Upper lobe of left lung (tissue), 6 donors: ENCODE measurements at regions not wholly inside any gene's neighbourhood (a gene's known extent, or its start where the extent isn't known, plus 50 kb on each side); places are given as distances from the start of the nearest gene placed in this dataset.

ENCODE experiments used
- ATAC-seq, 2 donors: fragments of 200-7000 bp; cut with Tn5 transposase; one replicate each; pipeline ENCODE4 v1.9.1; 2022; ENCODE audit warnings: mild to moderate bottlenecking in 2 of 2, moderate library complexity in 2 of 2; ENCODE audit not compliant: low FRiP score in 2 of 2
- DNase-seq, 2 donors: peaks; one replicate each; pipeline ENCODE4 v3.0.0-alpha.2; 2019 to 2020
- H3K27ac ChIP-seq, 4 donors: fragments of 200-600 bp; sonication (generic); one replicate each; pipeline ENCODE4 v1.5.1; 2016 to 2019
- H3K27me3 ChIP-seq, 4 donors: fragments of 200-600 bp; sonication (generic); one replicate each; pipeline ENCODE4 v1.5.1; 2017 to 2019
- H3K36me3 ChIP-seq, 4 donors: fragments of 200-600 bp; sonication (generic); one replicate each; pipeline ENCODE4 v1.5.1; 2016 to 2019
- H3K4me1 ChIP-seq, 4 donors: fragments of 200-600 bp; sonication (generic); one replicate each; pipeline ENCODE4 v1.5.1; 2018 to 2019
- H3K4me3 ChIP-seq, 4 donors: fragments of 200-600 bp; sonication (generic); one replicate each; pipeline ENCODE4 v1.5.1; 2017 to 2019; ENCODE audit warnings: mild to moderate bottlenecking in 2 of 4, moderate library complexity in 1 of 4
- H3K9me3 ChIP-seq, 4 donors: fragments of 200-600 bp; sonication (generic); one replicate each; pipeline ENCODE4 v1.5.1; 2018 to 2019
- EP300 ChIP-seq, 4 donors: sonication (generic); formaldehyde crosslinking; IDR thresholded peaks; one replicate each; pipeline ENCODE4 v1.5.1; 2017; ENCODE audit warnings: antibody characterized with exemption in 4 of 4, control low read depth in 2 of 4
- POLR2A ChIP-seq, 4 donors: fragments of 450-650 bp; IDR thresholded peaks; one replicate each; pipeline ENCODE4 v1.5.1; 2016 to 2017; ENCODE audit warnings: antibody characterized with exemption in 4 of 4, mild to moderate bottlenecking in 2 of 4
- POLR2AphosphoS5 ChIP-seq, 2 donors: sonication (generic); formaldehyde crosslinking; IDR thresholded peaks; one replicate each; pipeline ENCODE4 v1.5.1; 2017; ENCODE audit warnings: antibody characterized with exemption in 2 of 2
- WGBS, 2 donors: methylation state at CpG; one replicate each; pipeline ENCODE4 v1.1.5; 2017 to 2018; 5-methylcytosine and 5-hydroxymethylcytosine counted together
- TF ChIP-seq, protein P1 (sequence below), 6 experiments: fragments of 450-650 bp in 4 of 6; fragments of 200-600 bp in 2 of 6; sonication (generic) in 2 of 6; IDR thresholded peaks; one replicate each; pipeline ENCODE4 v1.5.1; 2016 to 2019; ENCODE audit warnings: antibody characterized with exemption in 6 of 6
- donor health status: DM: no; HTN: no; CAD: no; lungs with moderate emphysema.
- donor health status: DM: no; HTN: yes; CAD: no; lungs with severe emphysema.

- Histone ChIP-seq H3K27me3 (no peaks in the 10 kb centered on the region), H3K9me3 (no peaks in the 10 kb centered on the region), H3K27ac (no peak overlapping the region), H3K36me3 (no peaks in the 10 kb centered on the region), H3K4me3 (no peak overlapping the region), H3K4me1 (no peaks in the 10 kb centered on the region)
- 96 to 97% methylated on average over 6 of the region's 6 CpGs for WGBS, 2 donors
- ATAC-seq (no peak), DNase-seq (no peak)
- TF ChIP-seq POLR2A (IDR thresholded peaks at IDR 0.05) (no peak), POLR2AphosphoS5 (IDR thresholded peaks at IDR 0.05) (no peak), EP300 (IDR thresholded peaks at IDR 0.05) (no peak)
- TF ChIP-seq, protein P1, sequence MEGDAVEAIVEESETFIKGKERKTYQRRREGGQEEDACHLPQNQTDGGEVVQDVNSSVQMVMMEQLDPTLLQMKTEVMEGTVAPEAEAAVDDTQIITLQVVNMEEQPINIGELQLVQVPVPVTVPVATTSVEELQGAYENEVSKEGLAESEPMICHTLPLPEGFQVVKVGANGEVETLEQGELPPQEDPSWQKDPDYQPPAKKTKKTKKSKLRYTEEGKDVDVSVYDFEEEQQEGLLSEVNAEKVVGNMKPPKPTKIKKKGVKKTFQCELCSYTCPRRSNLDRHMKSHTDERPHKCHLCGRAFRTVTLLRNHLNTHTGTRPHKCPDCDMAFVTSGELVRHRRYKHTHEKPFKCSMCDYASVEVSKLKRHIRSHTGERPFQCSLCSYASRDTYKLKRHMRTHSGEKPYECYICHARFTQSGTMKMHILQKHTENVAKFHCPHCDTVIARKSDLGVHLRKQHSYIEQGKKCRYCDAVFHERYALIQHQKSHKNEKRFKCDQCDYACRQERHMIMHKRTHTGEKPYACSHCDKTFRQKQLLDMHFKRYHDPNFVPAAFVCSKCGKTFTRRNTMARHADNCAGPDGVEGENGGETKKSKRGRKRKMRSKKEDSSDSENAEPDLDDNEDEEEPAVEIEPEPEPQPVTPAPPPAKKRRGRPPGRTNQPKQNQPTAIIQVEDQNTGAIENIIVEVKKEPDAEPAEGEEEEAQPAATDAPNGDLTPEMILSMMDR (IDR thresholded peaks at IDR 0.05): no peak
Measured at GRCh38 chr5:17360879-17361278, 137.2 kb upstream of the TAF11L2 start.

DNA sequence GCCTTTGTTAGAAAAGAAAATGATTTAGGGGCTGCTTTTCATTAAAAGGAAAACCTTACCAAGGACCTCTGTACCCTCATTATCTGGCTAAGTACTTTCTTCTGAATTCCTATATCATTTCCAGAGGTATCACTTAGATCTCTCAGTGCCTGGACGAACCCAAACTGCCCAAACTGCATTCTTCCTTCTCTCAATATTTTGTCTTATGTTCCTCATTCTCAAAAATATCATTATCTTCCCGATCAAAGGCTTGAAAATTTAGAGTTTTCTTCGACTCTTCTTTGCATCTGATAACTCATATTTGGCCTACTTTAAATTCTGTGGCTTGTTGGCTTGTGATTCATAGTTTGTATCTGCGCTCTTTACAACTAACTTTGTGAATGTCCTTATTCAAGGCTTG, 136.7 kb upstream of the TAF11L2 start:
- Histone ChIP-seq H3K27ac (no peak overlapping the region), H3K27me3 (no peaks in the 10 kb centered on the region), H3K4me3 (no peak overlapping the region), H3K36me3 (no peaks in the 10 kb centered on the region), H3K9me3 (no peaks in the 10 kb centered on the region), H3K4me1 (no peaks in the 10 kb centered on the region)
- 77 to 79% methylated on average over 4 of the region's 4 CpGs for WGBS, 2 donors
- no peak for TF ChIP-seq POLR2A (IDR thresholded peaks at IDR 0.05)
- DNase-seq (no peak), ATAC-seq (no peak)

- no peaks in the 10 kb centered on the region for H3K36me3 ChIP-seq
- H3K27ac ChIP-seq: no peak overlapping the region
- TF ChIP-seq POLR2A (IDR thresholded peaks at IDR 0.05): no peak
- TF ChIP-seq, protein P1 (IDR thresholded peaks at IDR 0.05): no peak
- no peak for TF ChIP-seq EP300 (IDR thresholded peaks at IDR 0.05)
- no peak for TF ChIP-seq POLR2AphosphoS5 (IDR thresholded peaks at IDR 0.05)
- H3K4me3 ChIP-seq: no peak overlapping the region
- no peaks in the 10 kb centered on the region for H3K4me1 ChIP-seq
- DNase-seq (no peak), ATAC-seq (no peak)
- no peaks in the 10 kb centered on the region for H3K27me3 ChIP-seq
- H3K9me3 ChIP-seq: no peaks in the 10 kb centered on the region
- 56 to 61% methylated on average over 4 of the region's 4 CpGs for WGBS, 2 donors
Measured at GRCh38 chr5:17364987-17365810, 132.8 kb upstream of the TAF11L2 start.

GRCh38 chr5:17365811-17366138, 132.3 kb upstream of the TAF11L2 start:
- ATAC-seq: no peak
- Histone ChIP-seq H3K27me3 (no peaks in the 10 kb centered on the region), H3K9me3 (no peaks in the 10 kb centered on the region), H3K4me3 (no peak overlapping the region), H3K4me1 (no peaks in the 10 kb centered on the region), H3K36me3 (no peaks in the 10 kb centered on the region), H3K27ac (no peak overlapping the region)
- TF ChIP-seq POLR2A (IDR thresholded peaks at IDR 0.05): no peak
- no peak for TF ChIP-seq EP300 (IDR thresholded peaks at IDR 0.05)
- TF ChIP-seq, protein P1 (IDR thresholded peaks at IDR 0.05): no peak
- TF ChIP-seq POLR2AphosphoS5 (IDR thresholded peaks at IDR 0.05): no peak
- 57 to 65% methylated on average over 7 of the region's 7 CpGs for WGBS, 2 donors
- DNase-seq: no peak

GRCh38 chr5:17367256-17367840, 130.7 kb upstream of the TAF11L2 start:
- H3K27me3 ChIP-seq: no peaks in the 10 kb centered on the region
- no peak for DNase-seq
- WGBS, 2 donors: 75 to 77% methylated on average over 3 of the region's 3 CpGs
- no peak overlapping the region for H3K27ac ChIP-seq
- ATAC-seq: no peak
- no peaks in the 10 kb centered on the region for H3K36me3 ChIP-seq
- no peak for TF ChIP-seq POLR2AphosphoS5 (IDR thresholded peaks at IDR 0.05)
- no peak for TF ChIP-seq POLR2A (IDR thresholded peaks at IDR 0.05)
- no peak for TF ChIP-seq EP300 (IDR thresholded peaks at IDR 0.05)
- TF ChIP-seq, protein P1 (IDR thresholded peaks at IDR 0.05): no peak
- no peaks in the 10 kb centered on the region for H3K4me1 ChIP-seq
- no peak overlapping the region for H3K4me3 ChIP-seq
- H3K9me3 ChIP-seq: no peaks in the 10 kb centered on the region
